K562 (cell line): ENCODE measurements at regions not wholly inside any gene's neighbourhood (a gene's known extent, or its start where the extent isn't known, plus 50 kb on each side); places are given as distances from the start of the nearest gene placed in this dataset.

Experiments
- CBFA2T2 ChIP-seq: fragments of 450-650 bp; conservative IDR thresholded peaks from 2 replicates; pipeline ENCODE4 v1.6.1; 2017; ENCODE audit warnings: mild to moderate bottlenecking
- CHD2 ChIP-seq: IDR thresholded peaks from 2 replicates; pipeline ENCODE4 v1.6.1; 2011; ENCODE audit warnings: low read depth, low read length
- CTBP1 ChIP-seq: fragments of 450-650 bp; IDR thresholded peaks from 2 replicates; pipeline ENCODE4 v1.6.1; 2016; ENCODE audit warnings: borderline replicate concordance
- DACH1 ChIP-seq: fragments of 450-650 bp; IDR thresholded peaks from 2 replicates; pipeline ENCODE4 v1.6.1; 2018; ENCODE audit not compliant: partially characterized antibody
- GATAD2B ChIP-seq: fragments of 450-650 bp; IDR thresholded peaks from 2 replicates; pipeline ENCODE4 v1.6.1; 2017; ENCODE audit warnings: mild to moderate bottlenecking, borderline replicate concordance
- HNRNPH1 ChIP-seq: fragments of 200-400 bp; formaldehyde crosslinking; optimal IDR thresholded peaks from 2 replicates; pipeline ENCODE3; 2017; ENCODE audit warnings: low read depth, mild to moderate bottlenecking, low read length, moderate library complexity
- KDM2B ChIP-seq: fragments of 250-450 bp; sonication (Bioruptor Pico); IDR thresholded peaks from 2 replicates; pipeline ENCODE4 v1.8.0; 2021; ENCODE audit warnings: mild to moderate bottlenecking, moderate library complexity
- MAFK ChIP-seq: IDR thresholded peaks from 2 replicates; pipeline ENCODE4 v1.6.1; 2011; ENCODE audit warnings: low read length, improper control_type of control experiment
- MLLT1 ChIP-seq, 2 experiments: fragments of 450-650 bp; IDR thresholded peaks; 2 replicates each; pipeline ENCODE4 v1.6.1; 2016
- NFRKB ChIP-seq: fragments of 450-650 bp; IDR thresholded peaks from 2 replicates; pipeline ENCODE4 v1.6.1; 2016; ENCODE audit warnings: low read depth
- SIRT6 ChIP-seq: IDR thresholded peaks from one replicate; pipeline ENCODE4 v1.6.1; 2012; ENCODE audit warnings: low read depth, mild to moderate bottlenecking, control low read depth, inconsistent platforms, low read length, moderate library complexity
- SRSF3 ChIP-seq: fragments of 200-400 bp; formaldehyde crosslinking; IDR thresholded peaks from 2 replicates; pipeline ENCODE4 v1.6.1; 2016; ENCODE audit warnings: mild to moderate bottlenecking, low read length, moderate library complexity; ENCODE audit not compliant: insufficient read depth
- ZBTB8A ChIP-seq: fragments of 450-650 bp; IDR thresholded peaks from 2 replicates; pipeline ENCODE4 v1.6.1; 2018; ENCODE audit warnings: mild to moderate bottlenecking, moderate library complexity; ENCODE audit not compliant: partially characterized antibody
- ZNF121 ChIP-seq: sonication (generic); formaldehyde crosslinking; conservative IDR thresholded peaks from 2 replicates; pipeline ENCODE4 v1.8.0; 2022; ENCODE audit warnings: missing genetic modification reagents
- ZNF174 ChIP-seq: fragments of 250-450 bp; sonication (Bioruptor Pico); IDR thresholded peaks from 2 replicates; pipeline ENCODE4 v1.4.0; 2020; ENCODE audit warnings: mild to moderate bottlenecking
- ZNF41 ChIP-seq: fragments of 250-450 bp; sonication (Bioruptor Pico); conservative IDR thresholded peaks from 2 replicates; pipeline ENCODE4 v1.4.0; 2020; ENCODE audit warnings: mild to moderate bottlenecking
- ZNF766 ChIP-seq: fragments of 200-800 bp; sonication (Bioruptor generic); conservative IDR thresholded peaks from 2 replicates; pipeline ENCODE4 v1.6.1; 2016; ENCODE audit warnings: missing genetic modification characterization, missing compliant biosample characterization
- TF ChIP-seq, protein P1 (sequence below), 3 experiments: fragments of 200-800 bp in 1 of 3; sonication (Bioruptor generic) in 1 of 3; sonication (generic) in 1 of 3; formaldehyde crosslinking in 1 of 3; IDR thresholded peaks; 2 replicates each; pipeline versions ENCODE4 v1.6.1 to v1.8.0; 2016 to 2022; ENCODE audit warnings: mild to moderate bottlenecking in 2 of 3, missing compliant biosample characterization in 2 of 3, missing genetic modification characterization in 2 of 3, missing genetic modification reagents in 1 of 3
- TF ChIP-seq, protein P2 (sequence below): fragments of 450-650 bp; IDR thresholded peaks from 2 replicates; pipeline ENCODE4 v1.6.1; 2018; ENCODE audit warnings: mild to moderate bottlenecking, low read depth; ENCODE audit not compliant: partially characterized antibody
- TF ChIP-seq, protein P3 (sequence below), 2 experiments: fragments of 250-450 bp in 1 of 2; fragments of 450-650 bp in 1 of 2; sonication (Bioruptor Pico) in 1 of 2; IDR thresholded peaks; 2 replicates each; pipeline versions ENCODE4 v1.6.1 to v1.8.0; 2016 to 2021; ENCODE audit warnings: mild to moderate bottlenecking in 2 of 2, moderate library complexity in 2 of 2, missing compliant biosample characterization in 1 of 2, missing genetic modification characterization in 1 of 2
- TF ChIP-seq, protein P4 (sequence below), 2 experiments: IDR thresholded peaks; 2 replicates each; pipeline ENCODE4 v1.6.1; 2012; ENCODE audit warnings: improper control_type of control experiment in 2 of 2, low read depth in 2 of 2, low read length in 2 of 2, borderline replicate concordance in 1 of 2

GRCh38 chr7:138350701-138351357 lies 109.2 kb upstream of the TRIM24 start (continued):
- TF ChIP-seq, protein P1, sequence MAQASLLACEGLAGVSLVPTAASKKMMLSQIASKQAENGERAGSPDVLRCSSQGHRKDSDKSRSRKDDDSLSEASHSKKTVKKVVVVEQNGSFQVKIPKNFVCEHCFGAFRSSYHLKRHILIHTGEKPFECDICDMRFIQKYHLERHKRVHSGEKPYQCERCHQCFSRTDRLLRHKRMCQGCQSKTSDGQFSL (CRISPR knock-in tag; IDR thresholded peaks at IDR 0.05) = no peak
- TF ChIP-seq, protein P1 (tag; IDR thresholded peaks at IDR 0.05) = peak in 1 of 2 experiments; percentile 52; a peak in 1 of 4 replicates
- TF ChIP-seq, protein P2, sequence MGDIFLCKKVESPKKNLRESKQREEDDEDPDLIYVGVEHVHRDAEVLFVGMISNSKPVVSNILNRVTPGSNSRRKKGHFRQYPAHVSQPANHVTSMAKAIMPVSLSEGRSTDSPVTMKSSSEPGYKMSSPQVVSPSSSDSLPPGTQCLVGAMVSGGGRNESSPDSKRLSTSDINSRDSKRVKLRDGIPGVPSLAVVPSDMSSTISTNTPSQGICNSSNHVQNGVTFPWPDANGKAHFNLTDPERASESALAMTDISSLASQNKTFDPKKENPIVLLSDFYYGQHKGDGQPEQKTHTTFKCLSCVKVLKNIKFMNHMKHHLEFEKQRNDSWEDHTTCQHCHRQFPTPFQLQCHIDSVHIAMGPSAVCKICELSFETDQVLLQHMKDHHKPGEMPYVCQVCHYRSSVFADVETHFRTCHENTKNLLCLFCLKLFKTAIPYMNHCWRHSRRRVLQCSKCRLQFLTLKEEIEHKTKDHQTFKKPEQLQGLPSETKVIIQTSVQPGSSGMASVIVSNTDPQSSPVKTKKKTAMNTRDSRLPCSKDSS = peak; percentile 99
- TF ChIP-seq SRSF3 = no peak
- peak; percentile 79 for TF ChIP-seq CBFA2T2
- TF ChIP-seq GATAD2B = 0 out of 2 replicates have a peak, but pooled peaks have one; percentile 51
- TF ChIP-seq ZBTB8A = no peak
- TF ChIP-seq NFRKB = peak; percentile 68; the same call in 1 of the 2 replicates
- TF ChIP-seq DACH1 = peak; percentile 89
- TF ChIP-seq, protein P3, sequence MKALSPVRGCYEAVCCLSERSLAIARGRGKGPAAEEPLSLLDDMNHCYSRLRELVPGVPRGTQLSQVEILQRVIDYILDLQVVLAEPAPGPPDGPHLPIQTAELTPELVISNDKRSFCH (CRISPR knock-in tag; IDR thresholded peaks at IDR 0.05) = 0 out of 2 replicates have a peak, but pooled peaks have one; percentile 48
- TF ChIP-seq, protein P3 (tag; IDR thresholded peaks at IDR 0.05) = peak; percentile 53; the same call in 1 of the 2 replicates
- no peak for TF ChIP-seq ZNF121 (CRISPR knock-in tag)
- peak; percentile 67; the same call in 1 of the 2 replicates for TF ChIP-seq ZNF41 (CRISPR knock-in tag)
- no peak for TF ChIP-seq CHD2
- TF ChIP-seq CTBP1 = 0 out of 2 replicates have a peak, but pooled peaks have one; percentile 31
- no peak for TF ChIP-seq HNRNPH1
- TF ChIP-seq KDM2B (CRISPR knock-in tag) = no peak; the same call in 1 of the 2 replicates
- no peak for TF ChIP-seq SIRT6
- no peak; the same call in none of the 2 replicates for TF ChIP-seq ZNF766 (CRISPR knock-in tag)
- TF ChIP-seq ZNF174 (CRISPR knock-in tag) = no peak
- TF ChIP-seq, protein P4, sequence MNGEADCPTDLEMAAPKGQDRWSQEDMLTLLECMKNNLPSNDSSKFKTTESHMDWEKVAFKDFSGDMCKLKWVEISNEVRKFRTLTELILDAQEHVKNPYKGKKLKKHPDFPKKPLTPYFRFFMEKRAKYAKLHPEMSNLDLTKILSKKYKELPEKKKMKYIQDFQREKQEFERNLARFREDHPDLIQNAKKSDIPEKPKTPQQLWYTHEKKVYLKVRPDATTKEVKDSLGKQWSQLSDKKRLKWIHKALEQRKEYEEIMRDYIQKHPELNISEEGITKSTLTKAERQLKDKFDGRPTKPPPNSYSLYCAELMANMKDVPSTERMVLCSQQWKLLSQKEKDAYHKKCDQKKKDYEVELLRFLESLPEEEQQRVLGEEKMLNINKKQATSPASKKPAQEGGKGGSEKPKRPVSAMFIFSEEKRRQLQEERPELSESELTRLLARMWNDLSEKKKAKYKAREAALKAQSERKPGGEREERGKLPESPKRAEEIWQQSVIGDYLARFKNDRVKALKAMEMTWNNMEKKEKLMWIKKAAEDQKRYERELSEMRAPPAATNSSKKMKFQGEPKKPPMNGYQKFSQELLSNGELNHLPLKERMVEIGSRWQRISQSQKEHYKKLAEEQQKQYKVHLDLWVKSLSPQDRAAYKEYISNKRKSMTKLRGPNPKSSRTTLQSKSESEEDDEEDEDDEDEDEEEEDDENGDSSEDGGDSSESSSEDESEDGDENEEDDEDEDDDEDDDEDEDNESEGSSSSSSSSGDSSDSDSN (IDR thresholded peaks at IDR 0.05; ENCODE audit: borderline replicate concordance in 1 of 2, low read depth in 2 of 2, low read length in 2 of 2) = no peak
- TF ChIP-seq MLLT1 (IDR thresholded peaks at IDR 0.05) = peak; percentile 31 to 74; a peak in 2 of 4 replicates
- TF ChIP-seq MAFK = peak; percentile 98
